ENCODE measurements at regions not wholly inside any gene's neighbourhood (a gene's known extent, or its start where the extent isn't known, plus 50 kb on each side); places are given as distances from the start of the nearest gene placed in this dataset.

- TF ChIP-seq CTCF (IDR thresholded peaks at IDR 0.05) (no peak), POLR2A (IDR thresholded peaks at IDR 0.05) (no peak)
Observed at GRCh38 chr5:5780253-5780652, 357.8 kb downstream of the ICE1 start.
